ENCODE measurements at regions not wholly inside any gene's neighbourhood (a gene's known extent, or its start where the extent isn't known, plus 50 kb on each side); places are given as distances from the start of the nearest gene placed in this dataset.

- Histone ChIP-seq H3K4me2 (ENCODE audit: extremely low read depth, insufficient read depth, low read length) (no peak overlapping the region), H3K9ac (ENCODE audit: insufficient read depth, low read length) (no peak overlapping the region), H3K27ac (ENCODE audit: insufficient read depth, low read length) (no peak overlapping the region), H3K79me2 (ENCODE audit: control insufficient read depth, insufficient read depth, low read length) (no peaks in the 10 kb centered on the region), H3K27me3 (ENCODE audit: control insufficient read depth, insufficient read depth, low read length) (no peaks in the 10 kb centered on the region), H4K20me1 (ENCODE audit: control insufficient read depth, extremely low read depth, insufficient read depth, low read length) (no peaks in the 10 kb centered on the region), H3K36me3 (ENCODE audit: control insufficient read depth, insufficient read depth, low read length) (no peaks in the 10 kb centered on the region), H3K4me1 (ENCODE audit: control insufficient read depth, extremely low read depth, insufficient read depth, low read length) (no peaks in the 10 kb centered on the region), H3K9me3 (ENCODE audit: control insufficient read depth, insufficient read depth, low read depth, low read length) (no peaks in the 10 kb centered on the region), H2AFZ (ENCODE audit: low read length) (no peak overlapping the region), H3K4me3 (replicated peaks in 1 of 4; ENCODE audit: control extremely low read depth in 1 of 4, insufficient read depth in 1 of 4, low read depth in 3 of 4, low read length in 4 of 4) (no peak overlapping the region)
- TF ChIP-seq EZH2 (IDR thresholded peaks at IDR 0.05; ENCODE audit: low read length, missing control alignments) (no peak), CTCF (conservative IDR thresholded peaks at IDR 0.05 in 1 of 2, IDR thresholded peaks at IDR 0.05 in 1 of 2; ENCODE audit: low read depth in 1 of 2, low read length in 2 of 2) (no peak)
- DNase-seq (ENCODE audit: low read depth in 2 of 2), result no peak
Measured at GRCh38 chr3:20394243-20394642, 208.2 kb upstream of the SGO1 start.

- TF ChIP-seq EZH2 (IDR thresholded peaks at IDR 0.05; ENCODE audit: low read length, missing control alignments), result no peak
- no peak overlapping the region for H3K27ac ChIP-seq (ENCODE audit: insufficient read depth, low read length)
- H4K20me1 ChIP-seq (ENCODE audit: control insufficient read depth, extremely low read depth, insufficient read depth, low read length), result no peaks in the 10 kb centered on the region
- H3K9ac ChIP-seq (ENCODE audit: insufficient read depth, low read length), result no peak overlapping the region
- no peak overlapping the region for H3K4me2 ChIP-seq (ENCODE audit: extremely low read depth, insufficient read depth, low read length)
- no peaks in the 10 kb centered on the region for H3K9me3 ChIP-seq (ENCODE audit: control insufficient read depth, insufficient read depth, low read depth, low read length)
- H3K4me3 ChIP-seq (replicated peaks in 1 of 4; ENCODE audit: control extremely low read depth in 1 of 4, insufficient read depth in 1 of 4, low read depth in 3 of 4, low read length in 4 of 4), result no peak overlapping the region
- H3K27me3 ChIP-seq (ENCODE audit: control insufficient read depth, insufficient read depth, low read length), result no peaks in the 10 kb centered on the region
- DNase-seq (ENCODE audit: low read depth in 2 of 2), result no peak
- H2AFZ ChIP-seq (ENCODE audit: low read length), result no peak overlapping the region
- no peaks in the 10 kb centered on the region for H3K36me3 ChIP-seq (ENCODE audit: control insufficient read depth, insufficient read depth, low read length)
- H3K79me2 ChIP-seq (ENCODE audit: control insufficient read depth, insufficient read depth, low read length), result no peaks in the 10 kb centered on the region
- no peaks in the 10 kb centered on the region for H3K4me1 ChIP-seq (ENCODE audit: control insufficient read depth, extremely low read depth, insufficient read depth, low read length)
Measured at GRCh38 chr3:20391644-20392043, 205.6 kb upstream of the SGO1 start.

GRCh38 chr3:20388971-20389370 is 203.0 kb upstream of the SGO1 start:
- no peak overlapping the region for H3K4me2 ChIP-seq (ENCODE audit: extremely low read depth, insufficient read depth, low read length)
- no peak overlapping the region for H3K4me3 ChIP-seq (replicated peaks in 1 of 4; ENCODE audit: control extremely low read depth in 1 of 4, insufficient read depth in 1 of 4, low read depth in 3 of 4, low read length in 4 of 4)
- H3K4me1 ChIP-seq (ENCODE audit: control insufficient read depth, extremely low read depth, insufficient read depth, low read length), result no peaks in the 10 kb centered on the region
- H3K79me2 ChIP-seq (ENCODE audit: control insufficient read depth, insufficient read depth, low read length), result no peaks in the 10 kb centered on the region
- TF ChIP-seq CTCF (conservative IDR thresholded peaks at IDR 0.05 in 1 of 2, IDR thresholded peaks at IDR 0.05 in 1 of 2; ENCODE audit: low read depth in 1 of 2, low read length in 2 of 2), result no peak
- TF ChIP-seq EZH2 (IDR thresholded peaks at IDR 0.05; ENCODE audit: low read length, missing control alignments), result no peak
- no peaks in the 10 kb centered on the region for H3K36me3 ChIP-seq (ENCODE audit: control insufficient read depth, insufficient read depth, low read length)
- H3K9ac ChIP-seq (ENCODE audit: insufficient read depth, low read length), result no peak overlapping the region
- no peaks in the 10 kb centered on the region for H3K9me3 ChIP-seq (ENCODE audit: control insufficient read depth, insufficient read depth, low read depth, low read length)
- DNase-seq (ENCODE audit: low read depth in 2 of 2), result no peak
- H4K20me1 ChIP-seq (ENCODE audit: control insufficient read depth, extremely low read depth, insufficient read depth, low read length), result no peaks in the 10 kb centered on the region
- no peak overlapping the region for H2AFZ ChIP-seq (ENCODE audit: low read length)
- H3K27me3 ChIP-seq (ENCODE audit: control insufficient read depth, insufficient read depth, low read length), result no peaks in the 10 kb centered on the region
- no peak overlapping the region for H3K27ac ChIP-seq (ENCODE audit: insufficient read depth, low read length)

Measured in fibroblast of lung (primary cell).